ENCODE measurements at regions not wholly inside any gene's neighbourhood (a gene's known extent, or its start where the extent isn't known, plus 50 kb on each side); places are given as distances from the start of the nearest gene placed in this dataset.

DNA sequence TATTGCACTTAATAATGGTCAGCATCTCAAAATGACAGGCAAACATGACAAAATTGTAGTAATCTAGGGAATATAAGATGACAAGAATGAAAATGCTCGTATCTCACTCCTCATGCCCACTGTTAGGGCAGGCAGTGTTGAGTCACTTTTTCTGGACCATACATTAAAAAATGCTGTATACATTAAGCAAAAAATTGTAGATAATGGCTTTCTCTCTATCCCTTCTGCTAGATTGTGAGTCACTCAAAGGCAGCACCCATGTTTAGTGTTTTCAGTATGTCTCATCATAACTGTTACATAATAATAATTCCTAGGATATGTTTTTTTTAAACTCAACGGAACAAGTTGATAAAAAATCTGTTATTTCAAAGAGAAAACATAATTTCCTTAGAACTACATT, 199.3 kb downstream of the TENT5A start:
- TF ChIP-seq ZNF777 (tag by site-specific recombination; IDR thresholded peaks at IDR 0.05; ENCODE audit: borderline replicate concordance) = no peak
- TF ChIP-seq ZNF174 (tag by site-specific recombination; IDR thresholded peaks at IDR 0.05) = no peak
- no peak for TF ChIP-seq ZNF585B (tag by site-specific recombination; IDR thresholded peaks at IDR 0.05)
- no peak for TF ChIP-seq ZNF707 (tag by site-specific recombination; IDR thresholded peaks at IDR 0.05)
- TF ChIP-seq, protein P1, sequence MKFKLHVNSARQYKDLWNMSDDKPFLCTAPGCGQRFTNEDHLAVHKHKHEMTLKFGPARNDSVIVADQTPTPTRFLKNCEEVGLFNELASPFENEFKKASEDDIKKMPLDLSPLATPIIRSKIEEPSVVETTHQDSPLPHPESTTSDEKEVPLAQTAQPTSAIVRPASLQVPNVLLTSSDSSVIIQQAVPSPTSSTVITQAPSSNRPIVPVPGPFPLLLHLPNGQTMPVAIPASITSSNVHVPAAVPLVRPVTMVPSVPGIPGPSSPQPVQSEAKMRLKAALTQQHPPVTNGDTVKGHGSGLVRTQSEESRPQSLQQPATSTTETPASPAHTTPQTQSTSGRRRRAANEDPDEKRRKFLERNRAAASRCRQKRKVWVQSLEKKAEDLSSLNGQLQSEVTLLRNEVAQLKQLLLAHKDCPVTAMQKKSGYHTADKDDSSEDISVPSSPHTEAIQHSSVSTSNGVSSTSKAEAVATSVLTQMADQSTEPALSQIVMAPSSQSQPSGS (tag by site-specific recombination; IDR thresholded peaks at IDR 0.05; ENCODE audit: low read depth) = no peak
- TF ChIP-seq, protein P2, sequence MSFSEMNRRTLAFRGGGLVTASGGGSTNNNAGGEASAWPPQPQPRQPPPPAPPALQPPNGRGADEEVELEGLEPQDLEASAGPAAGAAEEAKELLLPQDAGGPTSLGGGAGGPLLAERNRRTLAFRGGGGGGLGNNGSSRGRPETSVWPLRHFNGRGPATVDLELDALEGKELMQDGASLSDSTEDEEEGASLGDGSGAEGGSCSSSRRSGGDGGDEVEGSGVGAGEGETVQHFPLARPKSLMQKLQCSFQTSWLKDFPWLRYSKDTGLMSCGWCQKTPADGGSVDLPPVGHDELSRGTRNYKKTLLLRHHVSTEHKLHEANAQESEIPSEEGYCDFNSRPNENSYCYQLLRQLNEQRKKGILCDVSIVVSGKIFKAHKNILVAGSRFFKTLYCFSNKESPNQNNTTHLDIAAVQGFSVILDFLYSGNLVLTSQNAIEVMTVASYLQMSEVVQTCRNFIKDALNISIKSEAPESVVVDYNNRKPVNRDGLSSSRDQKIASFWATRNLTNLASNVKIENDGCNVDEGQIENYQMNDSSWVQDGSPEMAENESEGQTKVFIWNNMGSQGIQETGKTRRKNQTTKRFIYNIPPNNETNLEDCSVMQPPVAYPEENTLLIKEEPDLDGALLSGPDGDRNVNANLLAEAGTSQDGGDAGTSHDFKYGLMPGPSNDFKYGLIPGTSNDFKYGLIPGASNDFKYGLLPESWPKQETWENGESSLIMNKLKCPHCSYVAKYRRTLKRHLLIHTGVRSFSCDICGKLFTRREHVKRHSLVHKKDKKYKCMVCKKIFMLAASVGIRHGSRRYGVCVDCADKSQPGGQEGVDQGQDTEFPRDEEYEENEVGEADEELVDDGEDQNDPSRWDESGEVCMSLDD (tag by site-specific recombination; IDR thresholded peaks at IDR 0.05) = no peak
- no peak for TF ChIP-seq ZNF660 (tag by site-specific recombination; IDR thresholded peaks at IDR 0.05)
- TF ChIP-seq, protein P3, sequence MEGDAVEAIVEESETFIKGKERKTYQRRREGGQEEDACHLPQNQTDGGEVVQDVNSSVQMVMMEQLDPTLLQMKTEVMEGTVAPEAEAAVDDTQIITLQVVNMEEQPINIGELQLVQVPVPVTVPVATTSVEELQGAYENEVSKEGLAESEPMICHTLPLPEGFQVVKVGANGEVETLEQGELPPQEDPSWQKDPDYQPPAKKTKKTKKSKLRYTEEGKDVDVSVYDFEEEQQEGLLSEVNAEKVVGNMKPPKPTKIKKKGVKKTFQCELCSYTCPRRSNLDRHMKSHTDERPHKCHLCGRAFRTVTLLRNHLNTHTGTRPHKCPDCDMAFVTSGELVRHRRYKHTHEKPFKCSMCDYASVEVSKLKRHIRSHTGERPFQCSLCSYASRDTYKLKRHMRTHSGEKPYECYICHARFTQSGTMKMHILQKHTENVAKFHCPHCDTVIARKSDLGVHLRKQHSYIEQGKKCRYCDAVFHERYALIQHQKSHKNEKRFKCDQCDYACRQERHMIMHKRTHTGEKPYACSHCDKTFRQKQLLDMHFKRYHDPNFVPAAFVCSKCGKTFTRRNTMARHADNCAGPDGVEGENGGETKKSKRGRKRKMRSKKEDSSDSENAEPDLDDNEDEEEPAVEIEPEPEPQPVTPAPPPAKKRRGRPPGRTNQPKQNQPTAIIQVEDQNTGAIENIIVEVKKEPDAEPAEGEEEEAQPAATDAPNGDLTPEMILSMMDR (tag by site-specific recombination; IDR thresholded peaks at IDR 0.05) = no peak
- no peak for TF ChIP-seq KLF7 (tag by site-specific recombination; IDR thresholded peaks at IDR 0.05; ENCODE audit: borderline replicate concordance)
- no peak for TF ChIP-seq SETDB1 (IDR thresholded peaks at IDR 0.05; ENCODE audit: insufficient read length, low read length)
- no peak for TF ChIP-seq ZNF747 (tag by site-specific recombination; IDR thresholded peaks at IDR 0.05)
